Liver (tissue), 8 donors: ENCODE measurements at regions not wholly inside any gene's neighbourhood (a gene's known extent, or its start where the extent isn't known, plus 50 kb on each side); places are given as distances from the start of the nearest gene placed in this dataset.

Source experiments
- DNase-seq: peaks from one replicate; pipeline ENCODE4 v3.0.0-alpha.2; 2017; ENCODE audit warnings: low spot score
- H3K27ac ChIP-seq, 2 donors: one replicate each; pipeline ENCODE4 v1.7.0; 2013; ENCODE audit warnings: inconsistent platforms in 2 of 2, low read length in 2 of 2, control low read depth in 1 of 2, low read depth in 1 of 2, mild to moderate bottlenecking in 1 of 2
- H3K27me3 ChIP-seq, 4 donors: one replicate each; pipeline versions ENCODE4 v1.6.1 to v1.7.0; 2013; ENCODE audit warnings: low read length in 3 of 4, inconsistent platforms in 1 of 4, mild to moderate bottlenecking in 1 of 4, moderate library complexity in 1 of 4; ENCODE audit not compliant: control insufficient read depth in 4 of 4, insufficient read depth in 4 of 4
- H3K36me3 ChIP-seq, 4 donors: one replicate each; pipeline versions ENCODE4 v1.6.1 to v1.7.0; 2013; ENCODE audit warnings: low read length in 3 of 4, mild to moderate bottlenecking in 3 of 4, low read depth in 1 of 4, moderate library complexity in 1 of 4; ENCODE audit not compliant: control insufficient read depth in 4 of 4, insufficient read depth in 3 of 4
- H3K4me1 ChIP-seq, 4 donors: one replicate each; pipeline versions ENCODE4 v1.6.1 to v1.7.0; 2013; ENCODE audit warnings: low read length in 3 of 4, mild to moderate bottlenecking in 3 of 4, moderate library complexity in 1 of 4; ENCODE audit not compliant: control insufficient read depth in 4 of 4, insufficient read depth in 4 of 4
- H3K4me3 ChIP-seq, 3 donors: one replicate each; pipeline versions ENCODE4 v1.6.1 to v1.7.0; 2013; ENCODE audit warnings: low read length in 3 of 3, control low read depth in 1 of 3, low read depth in 1 of 3, mild to moderate bottlenecking in 1 of 3
- H3K9ac ChIP-seq, 2 donors: one replicate each; pipeline ENCODE4 v1.7.0; 2013; ENCODE audit warnings: low read length in 2 of 2, mild to moderate bottlenecking in 2 of 2, moderate library complexity in 2 of 2, control low read depth in 1 of 2, low read depth in 1 of 2
- H3K9me3 ChIP-seq, 4 donors: one replicate each; pipeline versions ENCODE4 v1.6.1 to v1.7.0; 2013; ENCODE audit warnings: low read length in 3 of 4; ENCODE audit not compliant: control insufficient read depth in 4 of 4
- ATF3 ChIP-seq: IDR thresholded peaks from 2 replicates; pipeline ENCODE4 v1.6.1; 2016; ENCODE audit warnings: antibody characterized with exemption
- CTCF ChIP-seq: fragments of 150-350 bp; IDR thresholded peaks from 2 replicates; pipeline ENCODE4 v1.5.1; 2017; ENCODE audit warnings: improper control_type of control experiment, low read depth, low read length; ENCODE audit not compliant: missing input control
- EGR1 ChIP-seq, 2 donors: IDR thresholded peaks; 2 replicates each; pipeline ENCODE4 v1.6.1; 2016 to 2018; ENCODE audit warnings: antibody characterized with exemption in 2 of 2, low read depth in 2 of 2
- FOXA1 ChIP-seq: IDR thresholded peaks from 2 replicates; pipeline ENCODE4 v1.6.1; 2016; ENCODE audit warnings: antibody characterized with exemption
- GABPA ChIP-seq, 2 donors: IDR thresholded peaks in 1 of 2; conservative IDR thresholded peaks in 1 of 2; 2 replicates each; pipeline ENCODE4 v1.6.1; 2016; ENCODE audit warnings: antibody characterized with exemption in 2 of 2, mild to moderate bottlenecking in 1 of 2, moderate library complexity in 1 of 2
- HNF4A ChIP-seq, 2 donors: conservative IDR thresholded peaks; 2 replicates each; pipeline ENCODE4 v1.6.1; 2016; ENCODE audit warnings: antibody characterized with exemption in 2 of 2, mild to moderate bottlenecking in 2 of 2
- HNF4G ChIP-seq: IDR thresholded peaks from 2 replicates; pipeline ENCODE4 v1.6.1; 2016; ENCODE audit warnings: antibody characterized with exemption
- JUND ChIP-seq, 2 donors: IDR thresholded peaks; 2 replicates each; pipeline ENCODE4 v1.6.1; 2016; ENCODE audit warnings: antibody characterized with exemption in 2 of 2
- MAX ChIP-seq: IDR thresholded peaks from 2 replicates; pipeline ENCODE4 v1.6.1; 2016; ENCODE audit warnings: antibody characterized with exemption
- RAD21 ChIP-seq, 2 donors: IDR thresholded peaks; 2 replicates each; pipeline ENCODE4 v1.6.1; 2016; ENCODE audit warnings: antibody characterized with exemption in 2 of 2, mild to moderate bottlenecking in 2 of 2
- RXRA ChIP-seq, 2 donors: IDR thresholded peaks; 2 replicates each; pipeline ENCODE4 v1.6.1; 2017 to 2018; ENCODE audit warnings: antibody characterized with exemption in 2 of 2, mild to moderate bottlenecking in 1 of 2
- SP1 ChIP-seq: IDR thresholded peaks from 2 replicates; pipeline ENCODE4 v1.6.1; 2018; ENCODE audit warnings: antibody characterized with exemption, mild to moderate bottlenecking
- TAF1 ChIP-seq: conservative IDR thresholded peaks from 2 replicates; pipeline ENCODE4 v1.6.1; 2016; ENCODE audit warnings: antibody characterized with exemption, mild to moderate bottlenecking
- YY1 ChIP-seq: IDR thresholded peaks from 2 replicates; pipeline ENCODE4 v1.6.1; 2016; ENCODE audit warnings: antibody characterized with exemption, mild to moderate bottlenecking
- WGBS: extraction: QIAGEN DNeasy Blood & Tissue Kit; methylation state at CpG from one replicate; pipeline ENCODE4 v1.1.7; 2013; 5-methylcytosine and 5-hydroxymethylcytosine counted together
- TF ChIP-seq, protein P1 (sequence below): IDR thresholded peaks from 2 replicates; pipeline ENCODE4 v1.6.1; 2016; ENCODE audit warnings: antibody characterized with exemption
- donor health status: healthy.
- donor health status: healthy.
- donor health status: healthy.
- donor health status: healthy.
- donor health status: healthy.

- TF ChIP-seq CTCF (no peak), MAX (no peak), JUND (IDR thresholded peaks at IDR 0.05) (no peak), HNF4G (no peak), TAF1 (no peak), GABPA (IDR thresholded peaks at IDR 0.05 in 1 of 2, conservative IDR thresholded peaks at IDR 0.05 in 1 of 2) (no peak), RAD21 (IDR thresholded peaks at IDR 0.05) (no peak), SP1 (no peak), RXRA (IDR thresholded peaks at IDR 0.05) (no peak), EGR1 (IDR thresholded peaks at IDR 0.05; ENCODE audit: low read depth in 2 of 2) (no peak), YY1 (no peak), ATF3 (no peak), FOXA1 (no peak), HNF4A (conservative IDR thresholded peaks at IDR 0.05) (no peak)
- TF ChIP-seq, protein P1, sequence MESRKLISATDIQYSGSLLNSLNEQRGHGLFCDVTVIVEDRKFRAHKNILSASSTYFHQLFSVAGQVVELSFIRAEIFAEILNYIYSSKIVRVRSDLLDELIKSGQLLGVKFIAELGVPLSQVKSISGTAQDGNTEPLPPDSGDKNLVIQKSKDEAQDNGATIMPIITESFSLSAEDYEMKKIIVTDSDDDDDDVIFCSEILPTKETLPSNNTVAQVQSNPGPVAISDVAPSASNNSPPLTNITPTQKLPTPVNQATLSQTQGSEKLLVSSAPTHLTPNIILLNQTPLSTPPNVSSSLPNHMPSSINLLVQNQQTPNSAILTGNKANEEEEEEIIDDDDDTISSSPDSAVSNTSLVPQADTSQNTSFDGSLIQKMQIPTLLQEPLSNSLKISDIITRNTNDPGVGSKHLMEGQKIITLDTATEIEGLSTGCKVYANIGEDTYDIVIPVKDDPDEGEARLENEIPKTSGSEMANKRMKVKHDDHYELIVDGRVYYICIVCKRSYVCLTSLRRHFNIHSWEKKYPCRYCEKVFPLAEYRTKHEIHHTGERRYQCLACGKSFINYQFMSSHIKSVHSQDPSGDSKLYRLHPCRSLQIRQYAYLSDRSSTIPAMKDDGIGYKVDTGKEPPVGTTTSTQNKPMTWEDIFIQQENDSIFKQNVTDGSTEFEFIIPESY, result no peak
- peaks cover 0 to 2% (median 0%) of the 10 kb centered on the region in 4 donors for H3K27me3 ChIP-seq
- H3K4me1 ChIP-seq, result no peaks in the 10 kb centered on the region
- no peaks in the 10 kb centered on the region for H3K9me3 ChIP-seq
- H3K4me3 ChIP-seq, result no peak overlapping the region
- H3K27ac ChIP-seq, result no peak overlapping the region
- WGBS, result 90% methylated on average over 5 of the region's 5 CpGs
- no peaks in the 10 kb centered on the region for H3K36me3 ChIP-seq
- DNase-seq, result no peak
- H3K9ac ChIP-seq, result no peak overlapping the region
These were observed 669.6 kb downstream of the PTPRC start for GRCh38 chr1:199308349-199308846.

GRCh38 chr1:199310708-199311107 lies 671.9 kb downstream of the PTPRC start:
- H3K27ac ChIP-seq, result no peak overlapping the region
- no peaks in the 10 kb centered on the region for H3K36me3 ChIP-seq
- H3K4me3 ChIP-seq, result no peak overlapping the region
- no peaks in the 10 kb centered on the region for H3K9me3 ChIP-seq
- H3K9ac ChIP-seq, result no peak overlapping the region
- 80% methylated on average over 2 of the region's 2 CpGs for WGBS
- no peak for TF ChIP-seq RXRA (IDR thresholded peaks at IDR 0.05)
- TF ChIP-seq CTCF, result no peak
- TF ChIP-seq MAX, result no peak
- no peak for DNase-seq
- H3K4me1 ChIP-seq, result no peaks in the 10 kb centered on the region
- H3K27me3 ChIP-seq, result peaks cover 0 to 5% (median 0%) of the 10 kb centered on the region in 4 donors
